A549 (cell line): ENCODE measurements at regions not wholly inside any gene's neighbourhood (a gene's known extent, or its start where the extent isn't known, plus 50 kb on each side); places are given as distances from the start of the nearest gene placed in this dataset.

ENCODE experiments used
- BHLHE40 ChIP-seq: IDR thresholded peaks from 2 replicates; pipeline ENCODE4 v1.6.1; 2012; ENCODE audit warnings: low read depth, low read length, inconsistent platforms
- ELK1 ChIP-seq: fragments of 150-350 bp; IDR thresholded peaks from 2 replicates; pipeline ENCODE4 v1.6.1; 2014; ENCODE audit warnings: low read depth, mild to moderate bottlenecking, low read length
- TF ChIP-seq, protein P1 (sequence below): fragments of 200-600 bp; sonication (generic); IDR thresholded peaks from 2 replicates; pipeline ENCODE4 v1.6.1; 2016; ENCODE audit warnings: antibody characterized with exemption, mild to moderate bottlenecking, moderate library complexity

- TF ChIP-seq ELK1 (no peak), BHLHE40 (no peak)
- TF ChIP-seq, protein P1, sequence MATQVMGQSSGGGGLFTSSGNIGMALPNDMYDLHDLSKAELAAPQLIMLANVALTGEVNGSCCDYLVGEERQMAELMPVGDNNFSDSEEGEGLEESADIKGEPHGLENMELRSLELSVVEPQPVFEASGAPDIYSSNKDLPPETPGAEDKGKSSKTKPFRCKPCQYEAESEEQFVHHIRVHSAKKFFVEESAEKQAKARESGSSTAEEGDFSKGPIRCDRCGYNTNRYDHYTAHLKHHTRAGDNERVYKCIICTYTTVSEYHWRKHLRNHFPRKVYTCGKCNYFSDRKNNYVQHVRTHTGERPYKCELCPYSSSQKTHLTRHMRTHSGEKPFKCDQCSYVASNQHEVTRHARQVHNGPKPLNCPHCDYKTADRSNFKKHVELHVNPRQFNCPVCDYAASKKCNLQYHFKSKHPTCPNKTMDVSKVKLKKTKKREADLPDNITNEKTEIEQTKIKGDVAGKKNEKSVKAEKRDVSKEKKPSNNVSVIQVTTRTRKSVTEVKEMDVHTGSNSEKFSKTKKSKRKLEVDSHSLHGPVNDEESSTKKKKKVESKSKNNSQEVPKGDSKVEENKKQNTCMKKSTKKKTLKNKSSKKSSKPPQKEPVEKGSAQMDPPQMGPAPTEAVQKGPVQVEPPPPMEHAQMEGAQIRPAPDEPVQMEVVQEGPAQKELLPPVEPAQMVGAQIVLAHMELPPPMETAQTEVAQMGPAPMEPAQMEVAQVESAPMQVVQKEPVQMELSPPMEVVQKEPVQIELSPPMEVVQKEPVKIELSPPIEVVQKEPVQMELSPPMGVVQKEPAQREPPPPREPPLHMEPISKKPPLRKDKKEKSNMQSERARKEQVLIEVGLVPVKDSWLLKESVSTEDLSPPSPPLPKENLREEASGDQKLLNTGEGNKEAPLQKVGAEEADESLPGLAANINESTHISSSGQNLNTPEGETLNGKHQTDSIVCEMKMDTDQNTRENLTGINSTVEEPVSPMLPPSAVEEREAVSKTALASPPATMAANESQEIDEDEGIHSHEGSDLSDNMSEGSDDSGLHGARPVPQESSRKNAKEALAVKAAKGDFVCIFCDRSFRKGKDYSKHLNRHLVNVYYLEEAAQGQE: no peak
These were observed 1262.3 kb upstream of the PHF14 start for GRCh38 chr7:9711259-9711918.
